ENCODE measurements at regions not wholly inside any gene's neighbourhood (a gene's known extent, or its start where the extent isn't known, plus 50 kb on each side); places are given as distances from the start of the nearest gene placed in this dataset.
A peak's percentile ranks its signal among the peaks of the same experiment; 100 is the strongest.

GRCh38 chr5:106163233-106163632 is 1507.5 kb downstream of the EFNA5 start:
- no peak for DNase-seq
- in situ Hi-C loops (cut with HindIII; ENCODE audit: low pct_ligation_motif_present, low pct_unique_long_range_greater_than_20kb, low sequenced_read_pairs): no loop called here

- no peak for DNase-seq
- in situ Hi-C loops (cut with HindIII; ENCODE audit: low pct_ligation_motif_present, low pct_unique_long_range_greater_than_20kb, low sequenced_read_pairs): no loop called here
Measured at GRCh38 chr5:106159616-106160015, 1511.1 kb downstream of the EFNA5 start.

- no peak for DNase-seq
Measured at GRCh38 chr5:106154280-106154716, 1516.4 kb downstream of the EFNA5 start.

GRCh38 chr5:106152569-106152968 is 1518.2 kb downstream of the EFNA5 start:
- in situ Hi-C loops (cut with HindIII; ENCODE audit: low pct_ligation_motif_present, low pct_unique_long_range_greater_than_20kb, low sequenced_read_pairs): no loop called here
- no peak for DNase-seq

More at GRCh38 chr5:106154280-106154716, 1516.4 kb downstream of the EFNA5 start:
- in situ Hi-C loops (cut with HindIII; ENCODE audit: low pct_ligation_motif_present, low pct_unique_long_range_greater_than_20kb, low sequenced_read_pairs): no loop called here

GRCh38 chr5:106142116-106142515 is 1528.6 kb downstream of the EFNA5 start:
- no peak for DNase-seq
- in situ Hi-C loops (cut with HindIII; ENCODE audit: low pct_ligation_motif_present, low pct_unique_long_range_greater_than_20kb, low sequenced_read_pairs): no loop called here

- in situ Hi-C loops (cut with HindIII; ENCODE audit: low pct_ligation_motif_present, low pct_unique_long_range_greater_than_20kb, low sequenced_read_pairs): no loop called here
- no peak for DNase-seq
Measured at GRCh38 chr5:106140101-106140500, 1530.6 kb downstream of the EFNA5 start.

- no peak for DNase-seq
Measured at GRCh38 chr5:106136061-106136460, 1534.7 kb downstream of the EFNA5 start.

GRCh38 chr5:106135473-106135872 is 1535.3 kb downstream of the EFNA5 start:
- no peak for DNase-seq
- in situ Hi-C loops (cut with HindIII; ENCODE audit: low pct_ligation_motif_present, low pct_unique_long_range_greater_than_20kb, low sequenced_read_pairs): no loop called here

More at GRCh38 chr5:106136061-106136460, 1534.7 kb downstream of the EFNA5 start:
- in situ Hi-C loops (cut with HindIII; ENCODE audit: low pct_ligation_motif_present, low pct_unique_long_range_greater_than_20kb, low sequenced_read_pairs): no loop called here

- DNase-seq: no peak
- in situ Hi-C loops (cut with HindIII; ENCODE audit: low pct_ligation_motif_present, low pct_unique_long_range_greater_than_20kb, low sequenced_read_pairs): no loop called here
Measured at GRCh38 chr5:106134549-106134948, 1536.2 kb downstream of the EFNA5 start.

GRCh38 chr5:106127985-106128384 is 1542.8 kb downstream of the EFNA5 start:
- in situ Hi-C loops (cut with HindIII; ENCODE audit: low pct_ligation_motif_present, low pct_unique_long_range_greater_than_20kb, low sequenced_read_pairs): no loop called here
- DNase-seq: no peak

- DNase-seq: peak; percentile 11
- in situ Hi-C loops (cut with HindIII; ENCODE audit: low pct_ligation_motif_present, low pct_unique_long_range_greater_than_20kb, low sequenced_read_pairs): no loop called here
Measured at GRCh38 chr5:106127341-106127781, 1543.4 kb downstream of the EFNA5 start.

GRCh38 chr5:106121972-106122605 is 1548.6 kb downstream of the EFNA5 start:
- in situ Hi-C loops (cut with HindIII; ENCODE audit: low pct_ligation_motif_present, low pct_unique_long_range_greater_than_20kb, low sequenced_read_pairs): no loop called here
- no peak for DNase-seq

- in situ Hi-C loops (cut with HindIII; ENCODE audit: low pct_ligation_motif_present, low pct_unique_long_range_greater_than_20kb, low sequenced_read_pairs): no loop called here
- DNase-seq: no peak
Measured at GRCh38 chr5:106116682-106117081, 1554.1 kb downstream of the EFNA5 start.

- DNase-seq: no peak
Measured at GRCh38 chr5:106113922-106114321, 1556.8 kb downstream of the EFNA5 start.

GRCh38 chr5:106106384-106106783 is 1564.4 kb downstream of the EFNA5 start:
- DNase-seq: no peak
- in situ Hi-C loops (cut with HindIII; ENCODE audit: low pct_ligation_motif_present, low pct_unique_long_range_greater_than_20kb, low sequenced_read_pairs): no loop called here

More at GRCh38 chr5:106113922-106114321, 1556.8 kb downstream of the EFNA5 start:
- in situ Hi-C loops (cut with HindIII; ENCODE audit: low pct_ligation_motif_present, low pct_unique_long_range_greater_than_20kb, low sequenced_read_pairs): no loop called here

GRCh38 chr5:106097340-106097739 is 1573.4 kb downstream of the EFNA5 start:
- no peak for DNase-seq
- in situ Hi-C loops (cut with HindIII; ENCODE audit: low pct_ligation_motif_present, low pct_unique_long_range_greater_than_20kb, low sequenced_read_pairs): no loop called here

- in situ Hi-C loops (cut with HindIII; ENCODE audit: low pct_ligation_motif_present, low pct_unique_long_range_greater_than_20kb, low sequenced_read_pairs): no loop called here
- DNase-seq: no peak
Measured at GRCh38 chr5:106094839-106095238, 1575.9 kb downstream of the EFNA5 start.

- in situ Hi-C loops (cut with HindIII; ENCODE audit: low pct_ligation_motif_present, low pct_unique_long_range_greater_than_20kb, low sequenced_read_pairs): no loop called here
- no peak for DNase-seq
Measured at GRCh38 chr5:106094204-106094607, 1576.5 kb downstream of the EFNA5 start.

GRCh38 chr5:106093134-106093533 is 1577.6 kb downstream of the EFNA5 start:
- in situ Hi-C loops (cut with HindIII; ENCODE audit: low pct_ligation_motif_present, low pct_unique_long_range_greater_than_20kb, low sequenced_read_pairs): no loop called here
- no peak for DNase-seq

- in situ Hi-C loops (cut with HindIII; ENCODE audit: low pct_ligation_motif_present, low pct_unique_long_range_greater_than_20kb, low sequenced_read_pairs): no loop called here
- no peak for DNase-seq
Measured at GRCh38 chr5:106092455-106092854, 1578.3 kb downstream of the EFNA5 start.
